A549 (cell line): ENCODE measurements at regions not wholly inside any gene's neighbourhood (a gene's known extent, or its start where the extent isn't known, plus 50 kb on each side); places are given as distances from the start of the nearest gene placed in this dataset.

Experiments used
- ATAC-seq, 2 experiments: fragments of 200-7000 bp in 1 of 2; fragments of >200 bp in 1 of 2; cut with Nextera tagmentation in 1 of 2; cut with Tn5 transposase in 1 of 2; 3 replicates each; pipeline versions ENCODE4 v1.8.0 to v1.9.1; 2018 to 2020; ENCODE audit warnings: mild to moderate bottlenecking in 1 of 2, moderate library complexity in 1 of 2
- CTCF ChIA-PET: fragments of 300-600 bp; sonication (Branson Sonifier 250); formaldehyde crosslinking; extraction: SDS; loops from one replicate; lab custom pipeline; 2021; ENCODE audit warnings: antibody characterized with exemption, inconsistent platforms; lab: Yijun Ruan, JAX
- POLR2A ChIA-PET: fragments of 350-600 bp; formaldehyde crosslinking; extraction: SDS; loops from one replicate; lab custom pipeline; 2021; ENCODE audit warnings: antibody characterized with exemption, inconsistent platforms; lab: Yijun Ruan, JAX
- DNase-seq, 2 experiments: peaks; one replicate each; pipeline versions ENCODE4 v3.0.0 to v3.0.0-alpha.2; 2011 to 2016; ENCODE audit warnings: low read depth in 1 of 2, low spot score in 1 of 2
- FAIRE-seq: peaks from 2 replicates; lab custom pipeline; 2011; peaks lifted over from hg19 to GRCh38; lab: Jason Lieb, UNC
- H3K27ac ChIP-seq, 2 experiments: fragments of >200 bp; sonication (Bioruptor Twin); formaldehyde crosslinking; 3 replicates each; pipeline ENCODE4 v1.5.1; 2016 to 2017
- H3K4me1 ChIP-seq: fragments of >200 bp; sonication (Bioruptor Twin); formaldehyde crosslinking; 3 replicates; pipeline ENCODE4 v1.6.1; 2016
- H3K4me2 ChIP-seq: fragments of >200 bp; sonication (Bioruptor Twin); formaldehyde crosslinking; 3 replicates; pipeline ENCODE4 v1.6.1; 2016
- H3K4me3 ChIP-seq: fragments of >200 bp; sonication (Bioruptor Twin); formaldehyde crosslinking; 3 replicates; pipeline ENCODE4 v1.5.1; 2016
- H3K9me3 ChIP-seq: fragments of >200 bp; sonication (Bioruptor Twin); formaldehyde crosslinking; 3 replicates; pipeline ENCODE4 v1.6.1; 2016
- ESRRA ChIP-seq: fragments of 150-350 bp; IDR thresholded peaks from 2 replicates; pipeline ENCODE4 v1.6.1; 2014; ENCODE audit warnings: mild to moderate bottlenecking, low read length, borderline replicate concordance
- MAFK ChIP-seq: fragments of 450-650 bp; IDR thresholded peaks from 2 replicates; pipeline ENCODE4 v1.6.1; 2014; ENCODE audit not compliant: partially characterized antibody
- MAZ ChIP-seq: fragments of 150-350 bp; IDR thresholded peaks from 2 replicates; pipeline ENCODE4 v1.6.1; 2014; ENCODE audit warnings: antibody characterized with exemption, low read depth, low read length, borderline replicate concordance
- NFE2L2 ChIP-seq: fragments of 150-350 bp; conservative IDR thresholded peaks from 2 replicates; pipeline ENCODE4 v1.6.1; 2014; ENCODE audit warnings: low read length
- NPAS2 ChIP-seq: fragments of 250-450 bp; sonication (Bioruptor Pico); IDR thresholded peaks from 2 replicates; pipeline ENCODE4 v1.8.0; 2022; ENCODE audit warnings: mild to moderate bottlenecking, moderate library complexity, borderline replicate concordance
- PHF8 ChIP-seq: fragments of 200-600 bp; sonication (generic); IDR thresholded peaks from 2 replicates; pipeline ENCODE4 v1.6.1; 2016; ENCODE audit warnings: low read depth, mild to moderate bottlenecking, antibody characterized with exemption, moderate library complexity, borderline replicate concordance
- POLR2A ChIP-seq: IDR thresholded peaks from 2 replicates; pipeline ENCODE4 v1.6.1; 2012; ENCODE audit warnings: mild to moderate bottlenecking, low read length
- RAD21 ChIP-seq, 2 experiments: fragments of >200 bp in 1 of 2; sonication (Bioruptor Twin) in 1 of 2; formaldehyde crosslinking in 1 of 2; IDR thresholded peaks in 1 of 2; conservative IDR thresholded peaks in 1 of 2; 2 replicates in 1 of 2; 3 replicates in 1 of 2; pipeline ENCODE4 v1.6.1; 2012 to 2018; ENCODE audit warnings: inconsistent platforms in 1 of 2
- WGBS: methylation state at CpG from one replicate; pipeline ENCODE4 v1.1.6; 2017; ENCODE audit errors: missing lambda C conversion rate; 5-methylcytosine and 5-hydroxymethylcytosine counted together
- TF ChIP-seq, protein P1 (sequence below): fragments of 200-600 bp; sonication (generic); IDR thresholded peaks from 2 replicates; pipeline ENCODE4 v1.6.1; 2016; ENCODE audit warnings: antibody characterized with exemption, mild to moderate bottlenecking, moderate library complexity
- TF ChIP-seq, protein P2 (sequence below): fragments of 450-650 bp; IDR thresholded peaks from 2 replicates; pipeline ENCODE4 v1.6.1; 2014; ENCODE audit warnings: antibody characterized with exemption
- TF ChIP-seq, protein P3 (sequence below): fragments of 250-450 bp; sonication (Bioruptor Pico); IDR thresholded peaks from 2 replicates; pipeline ENCODE4 v1.5.0; 2021; ENCODE audit warnings: mild to moderate bottlenecking, moderate library complexity, borderline replicate concordance
- TF ChIP-seq, protein P4 (sequence below): fragments of >200 bp; sonication (Bioruptor Twin); formaldehyde crosslinking; IDR thresholded peaks from 2 replicates; pipeline ENCODE4 v1.6.1; 2016

DNA sequence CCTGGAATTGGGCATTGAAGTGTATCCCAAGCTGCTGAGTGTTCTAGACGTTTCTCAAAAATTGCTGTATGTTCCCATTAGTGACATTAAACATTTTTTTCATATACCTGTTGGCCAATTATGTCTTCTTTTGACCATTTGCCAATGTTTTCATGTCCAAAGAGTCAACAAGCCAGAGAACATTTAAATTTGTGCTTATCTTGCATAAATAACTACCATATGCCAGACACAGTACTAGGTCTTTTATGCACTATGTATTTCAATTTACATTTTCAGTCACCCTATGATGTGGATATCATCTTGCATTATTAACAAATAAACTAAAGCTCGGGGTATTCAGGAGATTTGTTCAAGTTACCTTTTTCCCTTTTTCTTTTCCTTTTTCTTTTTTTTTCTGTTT, 632.9 kb upstream of the C16orf82 start:
- DNase-seq (no peak), FAIRE-seq (no peak), ATAC-seq (no peak)
- ChIA-PET CTCF (no interaction called here), POLR2A (no interaction called here)
- Histone ChIP-seq H3K9me3 (no peaks in the 10 kb centered on the region), H3K4me3 (no peak overlapping the region), H3K4me2 (no peak overlapping the region), H3K27ac (no peak overlapping the region), H3K4me1 (no peaks in the 10 kb centered on the region)
- WGBS = 2% methylated on average over 2 of the region's 2 CpGs
- peak; percentile 74 for TF ChIP-seq MAFK
- TF ChIP-seq, protein P1, sequence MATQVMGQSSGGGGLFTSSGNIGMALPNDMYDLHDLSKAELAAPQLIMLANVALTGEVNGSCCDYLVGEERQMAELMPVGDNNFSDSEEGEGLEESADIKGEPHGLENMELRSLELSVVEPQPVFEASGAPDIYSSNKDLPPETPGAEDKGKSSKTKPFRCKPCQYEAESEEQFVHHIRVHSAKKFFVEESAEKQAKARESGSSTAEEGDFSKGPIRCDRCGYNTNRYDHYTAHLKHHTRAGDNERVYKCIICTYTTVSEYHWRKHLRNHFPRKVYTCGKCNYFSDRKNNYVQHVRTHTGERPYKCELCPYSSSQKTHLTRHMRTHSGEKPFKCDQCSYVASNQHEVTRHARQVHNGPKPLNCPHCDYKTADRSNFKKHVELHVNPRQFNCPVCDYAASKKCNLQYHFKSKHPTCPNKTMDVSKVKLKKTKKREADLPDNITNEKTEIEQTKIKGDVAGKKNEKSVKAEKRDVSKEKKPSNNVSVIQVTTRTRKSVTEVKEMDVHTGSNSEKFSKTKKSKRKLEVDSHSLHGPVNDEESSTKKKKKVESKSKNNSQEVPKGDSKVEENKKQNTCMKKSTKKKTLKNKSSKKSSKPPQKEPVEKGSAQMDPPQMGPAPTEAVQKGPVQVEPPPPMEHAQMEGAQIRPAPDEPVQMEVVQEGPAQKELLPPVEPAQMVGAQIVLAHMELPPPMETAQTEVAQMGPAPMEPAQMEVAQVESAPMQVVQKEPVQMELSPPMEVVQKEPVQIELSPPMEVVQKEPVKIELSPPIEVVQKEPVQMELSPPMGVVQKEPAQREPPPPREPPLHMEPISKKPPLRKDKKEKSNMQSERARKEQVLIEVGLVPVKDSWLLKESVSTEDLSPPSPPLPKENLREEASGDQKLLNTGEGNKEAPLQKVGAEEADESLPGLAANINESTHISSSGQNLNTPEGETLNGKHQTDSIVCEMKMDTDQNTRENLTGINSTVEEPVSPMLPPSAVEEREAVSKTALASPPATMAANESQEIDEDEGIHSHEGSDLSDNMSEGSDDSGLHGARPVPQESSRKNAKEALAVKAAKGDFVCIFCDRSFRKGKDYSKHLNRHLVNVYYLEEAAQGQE = no peak

DNA sequence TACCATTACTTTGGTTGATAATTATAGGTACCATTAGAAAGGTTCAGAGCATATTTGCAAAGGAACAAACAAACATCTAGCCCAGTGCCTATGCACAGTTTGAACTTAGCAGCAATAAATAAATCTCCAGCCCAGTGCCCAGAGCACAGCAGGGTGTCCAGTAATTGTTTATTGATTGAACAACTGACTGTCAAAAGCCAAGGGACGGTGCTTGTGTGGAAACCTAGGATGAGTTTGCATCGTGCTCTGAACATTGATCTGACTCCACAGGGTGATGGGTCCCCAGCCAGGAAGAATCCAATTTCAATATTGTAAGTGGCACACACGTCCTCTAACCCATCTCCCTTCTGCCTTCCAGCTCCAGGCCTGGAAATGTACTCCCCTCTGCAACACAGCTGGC, 625.5 kb upstream of the C16orf82 start:
- Histone ChIP-seq H3K4me3 (no peak overlapping the region), H3K4me2 (no peak overlapping the region), H3K27ac (no peak overlapping the region)
- CTCF ChIA-PET = no interaction called here
- no peak for DNase-seq
- POLR2A ChIA-PET = no interaction called here
- TF ChIP-seq NPAS2 (no peak), POLR2A (no peak), MAZ (no peak)
- TF ChIP-seq, all 56 proteins: peak for 0
- no peak for FAIRE-seq
- Histone ChIP-seq H3K4me1 (no peaks in the 10 kb centered on the region), H3K9me3 (no peaks in the 10 kb centered on the region)
- WGBS = 4% methylated on average over 3 of the region's 3 CpGs
- ATAC-seq = no peak

DNA sequence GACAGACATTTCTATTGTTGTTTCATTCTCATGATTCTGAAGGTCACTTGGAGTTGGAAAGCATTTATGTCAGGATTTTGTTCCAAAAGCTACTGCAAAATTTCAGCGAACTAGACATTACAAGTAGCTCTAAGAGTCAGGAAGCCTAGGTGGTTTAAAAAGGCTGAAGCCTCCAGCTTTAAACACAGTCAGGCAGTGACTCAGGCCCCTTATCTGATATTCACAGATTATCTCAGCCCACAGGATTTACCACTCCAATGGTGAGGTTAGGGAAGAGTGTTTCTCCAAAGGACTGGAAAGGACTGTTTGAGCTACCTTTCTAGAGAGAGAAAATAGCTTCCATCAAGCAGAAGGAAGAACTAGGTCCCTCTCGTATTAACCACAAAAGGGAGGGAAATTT, 624.4 kb upstream of the C16orf82 start:
- no peak for DNase-seq
- Histone ChIP-seq H3K27ac (no peak overlapping the region), H3K4me2 (no peak overlapping the region), H3K9me3 (no peaks in the 10 kb centered on the region), H3K4me1 (no peaks in the 10 kb centered on the region), H3K4me3 (no peak overlapping the region)
- ChIA-PET CTCF (no interaction called here), POLR2A (no interaction called here)
- TF ChIP-seq PHF8 (no peak), NPAS2 (no peak)
- TF ChIP-seq, protein P2, sequence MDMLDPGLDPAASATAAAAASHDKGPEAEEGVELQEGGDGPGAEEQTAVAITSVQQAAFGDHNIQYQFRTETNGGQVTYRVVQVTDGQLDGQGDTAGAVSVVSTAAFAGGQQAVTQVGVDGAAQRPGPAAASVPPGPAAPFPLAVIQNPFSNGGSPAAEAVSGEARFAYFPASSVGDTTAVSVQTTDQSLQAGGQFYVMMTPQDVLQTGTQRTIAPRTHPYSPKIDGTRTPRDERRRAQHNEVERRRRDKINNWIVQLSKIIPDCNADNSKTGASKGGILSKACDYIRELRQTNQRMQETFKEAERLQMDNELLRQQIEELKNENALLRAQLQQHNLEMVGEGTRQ = no peak
- no peak for FAIRE-seq
- 0% methylated on average over 2 of the region's 2 CpGs for WGBS
- ATAC-seq = no peak

DNA sequence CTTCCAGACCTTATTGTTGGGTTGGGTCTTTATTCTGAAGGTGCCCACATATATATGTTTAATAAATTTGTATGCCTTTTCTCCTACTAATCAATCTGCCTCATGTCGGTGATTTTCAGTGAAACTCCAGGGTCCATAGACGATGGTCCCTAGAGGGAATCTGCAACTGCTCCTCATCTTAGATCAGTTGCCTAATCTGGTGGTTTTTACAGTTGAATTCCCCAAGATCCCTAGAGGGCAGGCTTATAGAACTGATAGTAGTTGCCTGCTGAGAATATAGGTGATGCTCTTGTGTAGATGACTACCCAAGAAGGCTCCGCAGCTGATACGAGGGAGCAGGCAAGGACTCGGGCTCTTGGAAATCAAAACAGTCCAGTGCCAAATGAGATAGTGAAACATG, 619.2 kb upstream of the C16orf82 start:
- no peak for FAIRE-seq
- no peak overlapping the region for H3K4me2 ChIP-seq
- 6% methylated on average over 5 of the region's 5 CpGs for WGBS
- no peak overlapping the region for H3K4me3 ChIP-seq
- TF ChIP-seq ESRRA = no peak
- TF ChIP-seq NFE2L2 = no peak
- TF ChIP-seq, protein P3, sequence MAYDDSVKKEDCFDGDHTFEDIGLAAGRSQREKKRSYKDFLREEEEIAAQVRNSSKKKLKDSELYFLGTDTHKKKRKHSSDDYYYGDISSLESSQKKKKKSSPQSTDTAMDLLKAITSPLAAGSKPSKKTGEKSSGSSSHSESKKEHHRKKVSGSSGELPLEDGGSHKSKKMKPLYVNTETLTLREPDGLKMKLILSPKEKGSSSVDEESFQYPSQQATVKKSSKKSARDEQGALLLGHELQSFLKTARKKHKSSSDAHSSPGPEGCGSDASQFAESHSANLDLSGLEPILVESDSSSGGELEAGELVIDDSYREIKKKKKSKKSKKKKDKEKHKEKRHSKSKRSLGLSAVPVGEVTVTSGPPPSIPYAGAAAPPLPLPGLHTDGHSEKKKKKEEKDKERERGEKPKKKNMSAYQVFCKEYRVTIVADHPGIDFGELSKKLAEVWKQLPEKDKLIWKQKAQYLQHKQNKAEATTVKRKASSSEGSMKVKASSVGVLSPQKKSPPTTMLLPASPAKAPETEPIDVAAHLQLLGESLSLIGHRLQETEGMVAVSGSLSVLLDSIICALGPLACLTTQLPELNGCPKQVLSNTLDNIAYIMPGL (CRISPR knock-in tag) = no peak
- no peak for DNase-seq
- no peak overlapping the region for H3K27ac ChIP-seq
- POLR2A ChIA-PET = no interaction called here
- no peak for ATAC-seq
- no peaks in the 10 kb centered on the region for H3K4me1 ChIP-seq
- H3K9me3 ChIP-seq = no peaks in the 10 kb centered on the region
- CTCF ChIA-PET = no interaction called here

DNA sequence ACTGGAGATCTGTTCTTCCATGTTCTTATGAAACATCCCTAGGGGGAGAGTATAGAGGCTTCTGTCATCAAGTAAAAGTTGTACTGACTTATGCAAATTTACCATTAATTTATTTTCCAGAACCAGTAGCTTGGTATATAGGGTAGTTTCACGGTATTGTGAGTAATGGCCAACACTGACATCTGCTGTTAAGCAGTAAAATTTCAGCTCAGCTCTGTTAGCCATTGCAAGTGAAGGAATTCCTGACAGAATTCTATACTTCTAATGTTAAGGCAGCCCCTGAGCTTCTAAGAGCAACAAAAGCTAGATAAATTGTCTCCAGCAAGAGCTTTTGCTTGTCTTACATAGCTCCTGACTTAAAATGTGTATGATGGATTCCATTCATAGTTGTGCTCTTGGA, 613.5 kb upstream of the C16orf82 start:
- H3K27ac ChIP-seq = no peak overlapping the region
- no peak overlapping the region for H3K4me3 ChIP-seq
- CTCF ChIA-PET = interaction anchor here (0.8 to 1.8 kb wide), 3 partner anchors 9 to 21 kb away, joined by 3 to 6 read pairs (median 3); no protein-coding TSS in a partner anchor
- TF ChIP-seq, protein P4, sequence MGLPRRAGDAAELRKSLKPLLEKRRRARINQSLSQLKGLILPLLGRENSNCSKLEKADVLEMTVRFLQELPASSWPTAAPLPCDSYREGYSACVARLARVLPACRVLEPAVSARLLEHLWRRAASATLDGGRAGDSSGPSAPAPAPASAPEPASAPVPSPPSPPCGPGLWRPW = no peak
- TF ChIP-seq RAD21 (conservative IDR thresholded peaks at IDR 0.05 in 1 of 2, IDR thresholded peaks at IDR 0.05 in 1 of 2) = 0 out of 5 replicates have a peak, but pooled peaks of 1 of the 2 experiments have one; percentile 12
- 6% methylated on average over 1 of the region's 1 CpG for WGBS
- POLR2A ChIA-PET = no interaction called here
- FAIRE-seq = no peak
- H3K4me2 ChIP-seq = no peak overlapping the region
- ATAC-seq = no peak
- no peaks in the 10 kb centered on the region for H3K4me1 ChIP-seq
- H3K9me3 ChIP-seq = no peaks in the 10 kb centered on the region
- DNase-seq = no peak
